ENCODE measurements at regions not wholly inside any gene's neighbourhood (a gene's known extent, or its start where the extent isn't known, plus 50 kb on each side); places are given as distances from the start of the nearest gene placed in this dataset.

GRCh38 chrX:43373032-43373431, 283.1 kb upstream of the MAOA start:
- Histone ChIP-seq H3K4me1 (ENCODE audit: control insufficient read depth in 1 of 2, extremely low read depth in 1 of 2, insufficient read depth in 2 of 2, low read length in 2 of 2) (no peaks in the 10 kb centered on the region), H3K4me3 (ENCODE audit: control insufficient read depth in 1 of 2, extremely low read depth in 1 of 2, low read length in 1 of 2) (no peak overlapping the region), H3K27ac (ENCODE audit: low read length) (no peak overlapping the region), H3K36me3 (ENCODE audit: control insufficient read depth in 2 of 2, extremely low read depth in 1 of 2, insufficient read depth in 1 of 2, low read length in 1 of 2) (no peaks in the 10 kb centered on the region), H3K9me3 (no peaks in the 10 kb centered on the region), H3K27me3 (replicated peaks in 1 of 2; ENCODE audit: control insufficient read depth in 2 of 2, extremely low read depth in 1 of 2, insufficient read depth in 2 of 2, low read length in 1 of 2) (no peaks in the 10 kb centered on the region)
- ChIA-PET POLR2A (no interaction called here), CTCF (no interaction called here)
- WGBS (ENCODE audit: insufficient coverage), result no CpG with 5 or more reads among the region's 3 CpGs
- Mint-ChIP-seq H3K27me3 (peaks cover 0 to 1% of the 10 kb centered on the region in 2 donors), H3K4me3 (no peak overlapping the region), H3K9me3 (peaks cover 8 to 18% (median 12%) of the 10 kb centered on the region in 3 donors), H3K27ac (no peak overlapping the region), H3K4me1 (no peaks in the 10 kb centered on the region), H3K36me3 (no peaks in the 10 kb centered on the region)
- no peak for DNase-seq
- no peak for ATAC-seq (replicated peaks in 1 of 4)

DNA sequence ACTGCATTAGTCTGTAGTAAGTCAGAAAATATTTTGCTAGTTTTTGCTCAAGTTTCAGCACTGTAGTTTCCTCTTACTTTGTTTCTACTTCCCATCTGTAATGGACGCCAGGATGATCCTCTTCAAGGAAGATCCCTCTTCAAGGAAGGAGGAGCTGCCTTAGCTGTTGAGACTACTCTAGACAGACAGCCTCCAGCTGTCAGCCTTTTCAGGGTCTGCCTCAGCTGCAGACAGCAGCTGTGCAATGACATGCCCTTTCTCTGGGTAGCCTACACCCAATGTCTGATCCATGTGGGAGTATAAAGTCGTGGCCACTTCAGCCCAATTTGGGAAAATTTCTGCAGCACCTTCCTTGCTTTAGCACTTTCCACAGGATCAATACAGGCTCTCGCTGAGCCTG, 281.0 kb upstream of the MAOA start:
- H3K36me3 Mint-ChIP-seq, result no peaks in the 10 kb centered on the region
- no peaks in the 10 kb centered on the region for H3K4me1 ChIP-seq (ENCODE audit: control insufficient read depth in 1 of 2, extremely low read depth in 1 of 2, insufficient read depth in 2 of 2, low read length in 2 of 2)
- DNase-seq (no peak), ATAC-seq (replicated peaks in 1 of 4) (no peak)
- H3K4me3 Mint-ChIP-seq, result no peak overlapping the region
- CTCF ChIA-PET, result no interaction called here
- H3K27me3 ChIP-seq (replicated peaks in 1 of 2; ENCODE audit: control insufficient read depth in 2 of 2, extremely low read depth in 1 of 2, insufficient read depth in 2 of 2, low read length in 1 of 2), result no peaks in the 10 kb centered on the region
- H3K27me3 Mint-ChIP-seq, result no peaks in the 10 kb centered on the region
- no peaks in the 10 kb centered on the region for H3K9me3 ChIP-seq
- H3K36me3 ChIP-seq (ENCODE audit: control insufficient read depth in 2 of 2, extremely low read depth in 1 of 2, insufficient read depth in 1 of 2, low read length in 1 of 2), result no peaks in the 10 kb centered on the region
- WGBS (ENCODE audit: insufficient coverage), result no CpG with 5 or more reads among the region's 3 CpGs
- peaks cover 6 to 8% (median 7%) of the 10 kb centered on the region in 3 donors for H3K9me3 Mint-ChIP-seq
- H3K4me3 ChIP-seq (ENCODE audit: control insufficient read depth in 1 of 2, extremely low read depth in 1 of 2, low read length in 1 of 2), result no peak overlapping the region
- H3K4me1 Mint-ChIP-seq, result no peaks in the 10 kb centered on the region
- no peak overlapping the region for H3K27ac ChIP-seq (ENCODE audit: low read length)
- H3K27ac Mint-ChIP-seq, result no peak overlapping the region
- POLR2A ChIA-PET, result no interaction called here

DNA sequence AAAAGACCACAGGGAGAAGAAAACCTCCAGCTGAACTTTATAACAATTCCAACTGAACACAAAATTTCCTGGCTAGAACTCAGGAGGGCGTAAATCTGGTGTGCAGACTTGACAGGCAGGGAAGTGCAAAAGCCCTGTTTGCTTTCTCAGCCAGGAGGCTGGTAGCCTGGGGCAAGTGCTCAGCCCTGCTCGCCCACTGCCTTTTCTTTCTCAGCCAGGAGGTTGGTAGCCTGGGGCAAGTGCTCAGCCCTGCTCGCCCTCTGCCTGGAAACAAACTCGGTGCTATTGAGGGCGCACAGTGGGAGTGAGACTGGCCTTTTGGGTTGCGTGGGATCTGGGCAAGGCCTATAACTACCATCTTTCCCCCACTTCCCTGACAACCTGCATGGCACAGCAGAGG, 275.4 kb upstream of the MAOA start:
- DNase-seq (no peak), ATAC-seq (replicated peaks in 1 of 4) (no peak)
- Mint-ChIP-seq H3K27ac (no peak overlapping the region), H3K4me1 (no peaks in the 10 kb centered on the region), H3K36me3 (no peaks in the 10 kb centered on the region), H3K9me3 (peaks cover 3 to 6% (median 3%) of the 10 kb centered on the region in 3 donors), H3K27me3 (peaks cover 2 to 7% of the 10 kb centered on the region in 2 donors), H3K4me3 (no peak overlapping the region)
- WGBS (ENCODE audit: insufficient coverage), result no CpG with 5 or more reads among the region's 6 CpGs
- no peak overlapping the region for H3K27ac ChIP-seq (ENCODE audit: low read length)
- POLR2A ChIA-PET, result no interaction called here
- no peaks in the 10 kb centered on the region for H3K36me3 ChIP-seq (ENCODE audit: control insufficient read depth in 2 of 2, extremely low read depth in 1 of 2, insufficient read depth in 1 of 2, low read length in 1 of 2)
- no peaks in the 10 kb centered on the region for H3K4me1 ChIP-seq (ENCODE audit: control insufficient read depth in 1 of 2, extremely low read depth in 1 of 2, insufficient read depth in 2 of 2, low read length in 2 of 2)
- no peaks in the 10 kb centered on the region for H3K27me3 ChIP-seq (replicated peaks in 1 of 2; ENCODE audit: control insufficient read depth in 2 of 2, extremely low read depth in 1 of 2, insufficient read depth in 2 of 2, low read length in 1 of 2)
- CTCF ChIA-PET, result no interaction called here
- no peak overlapping the region for H3K4me3 ChIP-seq (ENCODE audit: control insufficient read depth in 1 of 2, extremely low read depth in 1 of 2, low read length in 1 of 2)
- no peaks in the 10 kb centered on the region for H3K9me3 ChIP-seq

- no peaks in the 10 kb centered on the region for H3K36me3 Mint-ChIP-seq
- Histone ChIP-seq H3K9me3 (no peaks in the 10 kb centered on the region), H3K36me3 (ENCODE audit: control insufficient read depth in 2 of 2, extremely low read depth in 1 of 2, insufficient read depth in 1 of 2, low read length in 1 of 2) (no peaks in the 10 kb centered on the region), H3K27ac (ENCODE audit: low read length) (no peak overlapping the region), H3K27me3 (replicated peaks in 1 of 2; ENCODE audit: control insufficient read depth in 2 of 2, extremely low read depth in 1 of 2, insufficient read depth in 2 of 2, low read length in 1 of 2) (peaks cover 0 to 2% of the 10 kb centered on the region in 2 experiments), H3K4me1 (ENCODE audit: control insufficient read depth in 1 of 2, extremely low read depth in 1 of 2, insufficient read depth in 2 of 2, low read length in 2 of 2) (no peaks in the 10 kb centered on the region), H3K4me3 (ENCODE audit: control insufficient read depth in 1 of 2, extremely low read depth in 1 of 2, low read length in 1 of 2) (no peak overlapping the region)
- ATAC-seq (replicated peaks in 1 of 4), result no peak
- H3K27ac Mint-ChIP-seq, result no peak overlapping the region
- ChIA-PET POLR2A (no interaction called here), CTCF (no interaction called here)
- H3K27me3 Mint-ChIP-seq, result peaks cover 0 to 14% of the 10 kb centered on the region in 2 donors
- no peak overlapping the region for H3K4me3 Mint-ChIP-seq
- H3K9me3 Mint-ChIP-seq, result peaks cover 0 to 3% (median 3%) of the 10 kb centered on the region in 3 donors
- no CpG with 5 or more reads among the region's 1 CpG for WGBS (ENCODE audit: insufficient coverage)
- DNase-seq, result no peak
- no peaks in the 10 kb centered on the region for H3K4me1 Mint-ChIP-seq
Measured at GRCh38 chrX:43386875-43387274, 269.2 kb upstream of the MAOA start.

- CTCF ChIA-PET, result no interaction called here
- Histone ChIP-seq H3K27me3 (replicated peaks in 1 of 2; ENCODE audit: control insufficient read depth in 2 of 2, extremely low read depth in 1 of 2, insufficient read depth in 2 of 2, low read length in 1 of 2) (no peaks in the 10 kb centered on the region), H3K36me3 (ENCODE audit: control insufficient read depth in 2 of 2, extremely low read depth in 1 of 2, insufficient read depth in 1 of 2, low read length in 1 of 2) (no peaks in the 10 kb centered on the region), H3K4me1 (ENCODE audit: control insufficient read depth in 1 of 2, extremely low read depth in 1 of 2, insufficient read depth in 2 of 2, low read length in 2 of 2) (no peaks in the 10 kb centered on the region), H3K9me3 (no peaks in the 10 kb centered on the region), H3K4me3 (ENCODE audit: control insufficient read depth in 1 of 2, extremely low read depth in 1 of 2, low read length in 1 of 2) (no peak overlapping the region), H3K27ac (ENCODE audit: low read length) (no peak overlapping the region)
- no peaks in the 10 kb centered on the region for H3K27me3 Mint-ChIP-seq
- ATAC-seq (replicated peaks in 1 of 4) (no peak), DNase-seq (no peak)
- no peaks in the 10 kb centered on the region for H3K4me1 Mint-ChIP-seq
- no peak overlapping the region for H3K4me3 Mint-ChIP-seq
- no peaks in the 10 kb centered on the region for H3K9me3 Mint-ChIP-seq
- POLR2A ChIA-PET, result no interaction called here
- no peak overlapping the region for H3K27ac Mint-ChIP-seq
- WGBS (ENCODE audit: insufficient coverage), result no CpG with 5 or more reads among the region's 1 CpG
- H3K36me3 Mint-ChIP-seq, result no peaks in the 10 kb centered on the region
Measured at GRCh38 chrX:43405191-43405590, 250.9 kb upstream of the MAOA start.

DNA sequence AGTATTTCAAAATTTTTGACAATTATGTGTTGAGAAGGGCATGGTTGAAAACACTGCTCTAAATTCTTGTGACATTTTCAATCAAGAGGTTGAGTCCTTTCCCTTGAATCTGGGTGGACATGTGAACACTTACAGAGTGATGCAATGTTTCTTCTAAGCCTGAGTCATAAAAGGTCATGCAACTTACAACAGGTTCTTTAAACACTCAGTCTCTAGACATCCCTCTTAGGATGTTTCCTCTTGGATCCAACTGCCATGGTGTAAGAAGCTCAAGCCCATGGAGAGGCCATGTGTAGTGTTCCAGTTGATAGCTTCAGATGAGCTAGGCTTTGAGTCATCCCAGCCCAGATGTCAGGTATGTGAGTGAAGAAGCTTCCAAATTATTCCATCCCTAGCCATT, 232.2 kb upstream of the MAOA start:
- ChIA-PET CTCF (no interaction called here), POLR2A (no interaction called here)
- no peaks in the 10 kb centered on the region for H3K4me1 Mint-ChIP-seq
- DNase-seq (no peak), ATAC-seq (replicated peaks in 1 of 4) (no peak)
- no peaks in the 10 kb centered on the region for H3K27me3 ChIP-seq (replicated peaks in 1 of 2; ENCODE audit: control insufficient read depth in 2 of 2, extremely low read depth in 1 of 2, insufficient read depth in 2 of 2, low read length in 1 of 2)
- H3K9me3 Mint-ChIP-seq, result peaks cover 0 to 4% (median 2%) of the 10 kb centered on the region in 3 donors
- no peak overlapping the region for H3K4me3 ChIP-seq (ENCODE audit: control insufficient read depth in 1 of 2, extremely low read depth in 1 of 2, low read length in 1 of 2)
- H3K36me3 ChIP-seq (ENCODE audit: control insufficient read depth in 2 of 2, extremely low read depth in 1 of 2, insufficient read depth in 1 of 2, low read length in 1 of 2), result no peaks in the 10 kb centered on the region
- no peaks in the 10 kb centered on the region for H3K36me3 Mint-ChIP-seq
- no peak overlapping the region for H3K27ac Mint-ChIP-seq
- no peaks in the 10 kb centered on the region for H3K4me1 ChIP-seq (ENCODE audit: control insufficient read depth in 1 of 2, extremely low read depth in 1 of 2, insufficient read depth in 2 of 2, low read length in 2 of 2)
- H3K9me3 ChIP-seq, result no peaks in the 10 kb centered on the region
- H3K27me3 Mint-ChIP-seq, result peaks cover 8 to 32% of the 10 kb centered on the region in 2 donors
- H3K4me3 Mint-ChIP-seq, result no peak overlapping the region
- H3K27ac ChIP-seq (ENCODE audit: low read length), result no peak overlapping the region

DNA sequence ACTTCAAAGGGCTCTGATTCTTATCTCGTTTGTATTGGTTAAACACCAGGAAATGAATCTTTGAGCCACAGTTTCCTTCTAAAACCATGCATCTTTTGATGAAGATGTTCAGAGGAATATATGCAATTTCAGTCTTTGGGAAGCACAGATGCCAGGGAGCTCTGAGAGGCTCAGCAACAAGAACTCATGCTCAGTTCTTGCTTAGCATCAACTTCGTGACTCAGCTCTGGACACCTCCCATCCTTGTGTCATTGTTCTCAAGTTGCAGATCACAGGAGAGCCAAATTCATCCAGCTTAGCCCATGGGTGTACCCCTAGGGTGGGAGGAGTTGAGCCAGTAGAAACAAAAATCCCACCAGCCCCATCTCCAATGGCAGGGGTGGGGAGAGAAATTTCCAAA, 219.6 kb upstream of the MAOA start:
- Histone ChIP-seq H3K27ac (ENCODE audit: low read length) (no peak overlapping the region), H3K4me1 (ENCODE audit: control insufficient read depth in 1 of 2, extremely low read depth in 1 of 2, insufficient read depth in 2 of 2, low read length in 2 of 2) (peaks cover 2 to 4% of the 10 kb centered on the region in 2 experiments), H3K9me3 (no peaks in the 10 kb centered on the region), H3K36me3 (ENCODE audit: control insufficient read depth in 2 of 2, extremely low read depth in 1 of 2, insufficient read depth in 1 of 2, low read length in 1 of 2) (no peaks in the 10 kb centered on the region), H3K4me3 (ENCODE audit: control insufficient read depth in 1 of 2, extremely low read depth in 1 of 2, low read length in 1 of 2) (no peak overlapping the region), H3K27me3 (replicated peaks in 1 of 2; ENCODE audit: control insufficient read depth in 2 of 2, extremely low read depth in 1 of 2, insufficient read depth in 2 of 2, low read length in 1 of 2) (no peaks in the 10 kb centered on the region)
- Mint-ChIP-seq H3K4me3 (no peak overlapping the region), H3K27ac (no peak overlapping the region), H3K27me3 (peaks cover 3 to 42% of the 10 kb centered on the region in 2 donors), H3K36me3 (no peaks in the 10 kb centered on the region), H3K4me1 (peaks cover 3 to 7% (median 6%) of the 10 kb centered on the region in 3 donors), H3K9me3 (peaks cover 0 to 11% (median 5%) of the 10 kb centered on the region in 3 donors)
- WGBS (ENCODE audit: insufficient coverage), result no CpG with 5 or more reads among the region's 2 CpGs
- ATAC-seq (replicated peaks in 1 of 4), result no peak
- CTCF ChIA-PET, result no interaction called here
- POLR2A ChIA-PET, result no interaction called here
- peak in 1 of 35 experiments; percentile 0 for DNase-seq

Measured in T-cell (primary cell).